AG04450 (cell line): ENCODE measurements at regions not wholly inside any gene's neighbourhood (a gene's known extent, or its start where the extent isn't known, plus 50 kb on each side); places are given as distances from the start of the nearest gene placed in this dataset.

Experiments
- CTCF ChIA-PET: fragments of 300-600, 350-600 bp; formaldehyde crosslinking; extraction: SDS; loops from one replicate; lab custom pipeline; 2022; ENCODE audit warnings: antibody characterized with exemption, inconsistent platforms; lab: Charles Lee
- POLR2A ChIA-PET: fragments of 350-600 bp; formaldehyde crosslinking; extraction: SDS; loops from one replicate; lab custom pipeline; 2021; ENCODE audit warnings: antibody characterized with exemption, inconsistent platforms; lab: Yijun Ruan, JAX
- DNase-seq: peaks from one replicate; pipeline ENCODE4 v3.0.0-alpha.2; 2011; ENCODE audit warnings: low read depth, low spot score
- H3K27ac ChIP-seq: one replicate; pipeline ENCODE4 v1.5.1; 2012; ENCODE audit warnings: low read depth, low read length, control low read depth
- H3K27me3 ChIP-seq: one replicate; pipeline ENCODE4 v1.6.0; 2012; ENCODE audit warnings: low read length; ENCODE audit not compliant: control insufficient read depth, insufficient read depth
- H3K4me3 ChIP-seq: 2 replicates; pipeline ENCODE4 v1.5.1; 2011; ENCODE audit warnings: mild to moderate bottlenecking, low read depth, low read length, control low read depth
- H3K9me3 ChIP-seq: 2 replicates; pipeline ENCODE4 v1.5.1; 2012; ENCODE audit warnings: low read length; ENCODE audit not compliant: control insufficient read depth, insufficient read depth
- CTCF ChIP-seq: IDR thresholded peaks from 2 replicates; pipeline ENCODE4 v1.5.1; 2011; ENCODE audit warnings: low read depth, low read length, control low read depth, inconsistent platforms

DNA sequence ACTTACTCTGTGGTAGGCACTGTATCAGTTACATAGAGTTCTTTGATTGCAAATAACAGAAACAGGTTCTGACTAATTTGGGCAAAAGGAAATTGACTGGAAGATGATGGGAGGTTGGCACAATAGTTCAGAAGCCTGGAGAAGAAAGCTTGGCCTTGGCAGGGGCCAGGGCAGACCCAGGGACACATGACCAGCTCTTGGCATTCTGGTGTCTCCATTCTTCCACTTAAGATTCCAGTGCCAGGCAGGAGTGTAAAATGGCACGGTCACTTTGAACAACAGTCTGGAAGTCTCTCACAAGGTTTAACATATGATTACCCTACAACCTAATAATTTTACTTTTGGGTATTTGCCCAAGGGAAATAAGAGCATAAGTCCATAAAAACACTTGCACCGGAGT is 175.9 kb downstream of the BCOR start:
- TF ChIP-seq CTCF = no peak
- POLR2A ChIA-PET = no interaction called here
- CTCF ChIA-PET = no interaction called here

GRCh38 chrX:39922488-39922887 is 175.3 kb downstream of the BCOR start:
- POLR2A ChIA-PET = no interaction called here
- H3K27ac ChIP-seq = no peak overlapping the region
- no peak for TF ChIP-seq CTCF
- no peak overlapping the region for H3K4me3 ChIP-seq
- CTCF ChIA-PET = no interaction called here
- peaks cover 4% of the 10 kb centered on the region for H3K27me3 ChIP-seq
- DNase-seq = no peak
- no peaks in the 10 kb centered on the region for H3K9me3 ChIP-seq

More for the DNA sequence above, 175.9 kb downstream of the BCOR start:
- Histone ChIP-seq H3K27ac (no peak overlapping the region), H3K4me3 (no peak overlapping the region), H3K9me3 (no peaks in the 10 kb centered on the region), H3K27me3 (peaks cover 4% of the 10 kb centered on the region)
- DNase-seq = no peak

DNA sequence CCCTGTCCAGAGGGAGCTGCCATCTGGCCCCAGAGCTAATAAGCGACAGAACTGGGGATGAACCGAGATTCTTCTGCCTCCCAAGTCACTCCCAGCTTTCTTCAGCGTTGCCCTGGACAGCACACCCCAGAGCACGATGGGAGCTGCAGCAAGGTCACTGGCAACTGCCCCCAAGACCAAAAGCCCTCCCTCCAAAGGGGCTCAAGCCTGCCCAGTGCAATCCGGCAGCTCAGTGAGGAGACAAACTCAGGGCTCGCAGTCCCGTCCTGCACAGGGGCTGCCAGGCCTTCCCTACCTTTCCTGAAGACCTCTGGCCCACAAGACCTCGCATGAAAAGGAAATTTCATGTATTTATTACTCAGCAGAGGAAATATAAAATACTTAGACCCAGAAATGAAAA is 174.8 kb downstream of the BCOR start:
- ChIA-PET POLR2A (no interaction called here), CTCF (no interaction called here)
- no peaks in the 10 kb centered on the region for H3K9me3 ChIP-seq
- peaks cover 4% of the 10 kb centered on the region for H3K27me3 ChIP-seq
- no peak overlapping the region for H3K27ac ChIP-seq
- no peak overlapping the region for H3K4me3 ChIP-seq
- TF ChIP-seq CTCF = no peak
- no peak for DNase-seq

DNA sequence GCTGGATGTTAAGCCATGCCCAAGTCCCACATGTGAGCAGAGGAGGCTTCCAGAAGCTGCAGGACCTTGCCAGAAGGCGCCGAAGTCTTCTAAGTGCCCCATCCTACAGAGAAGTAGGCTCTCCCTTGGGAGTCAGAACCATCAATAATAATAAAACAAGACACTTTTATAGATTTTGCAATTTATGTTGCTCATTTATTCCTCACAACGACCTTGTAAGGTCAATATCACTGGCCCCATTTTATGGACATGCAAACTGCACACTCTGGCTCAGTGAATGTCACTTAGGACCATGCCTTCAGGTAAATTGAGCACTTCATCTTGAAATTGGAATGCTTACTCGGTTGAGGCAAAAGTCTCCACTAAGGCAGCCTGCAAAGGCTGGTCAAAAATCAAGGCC is 170.4 kb downstream of the BCOR start:
- no peaks in the 10 kb centered on the region for H3K27me3 ChIP-seq
- ChIA-PET POLR2A (no interaction called here), CTCF (no interaction called here)
- no peak overlapping the region for H3K4me3 ChIP-seq
- H3K27ac ChIP-seq = no peak overlapping the region
- TF ChIP-seq CTCF = no peak
- DNase-seq = no peak
- no peaks in the 10 kb centered on the region for H3K9me3 ChIP-seq

GRCh38 chrX:39928704-39929378 is 168.9 kb downstream of the BCOR start:
- no peak for DNase-seq
- no peak for TF ChIP-seq CTCF
- no peaks in the 10 kb centered on the region for H3K9me3 ChIP-seq
- POLR2A ChIA-PET = no interaction called here
- CTCF ChIA-PET = no interaction called here
- no peaks in the 10 kb centered on the region for H3K27me3 ChIP-seq
- H3K4me3 ChIP-seq = no peak overlapping the region
- no peak overlapping the region for H3K27ac ChIP-seq
